DMS153 treated with DMSO at 0.1 percent for 48 hours (cell line): ENCODE measurements at regions not wholly inside any gene's neighbourhood (a gene's known extent, or its start where the extent isn't known, plus 50 kb on each side); places are given as distances from the start of the nearest gene placed in this dataset.

Experiments used
- DNase-seq: peaks from one replicate; lab custom pipeline; 2025; ENCODE audit not compliant: unreplicated experiment; lab: John Stamatoyannopoulos, UW

DNA sequence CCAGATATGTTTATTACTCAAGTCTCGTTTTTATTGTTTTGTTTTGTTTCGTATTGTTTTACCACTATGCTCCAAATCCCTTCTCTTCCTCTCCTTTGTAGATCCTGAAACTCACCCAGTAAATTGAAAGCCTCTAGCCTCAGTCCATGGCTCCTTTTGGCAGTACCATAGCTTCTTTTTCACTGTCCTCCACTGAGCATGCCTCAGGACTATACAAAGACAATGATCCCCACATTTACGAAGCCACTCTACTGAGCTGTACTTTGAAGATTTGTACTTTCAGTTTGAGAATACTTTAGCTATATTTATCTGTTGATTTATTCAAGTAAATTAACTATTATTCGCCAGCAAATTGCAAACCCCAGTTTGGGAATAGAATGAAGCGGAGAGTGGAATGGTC is 159.1 kb upstream of the SLITRK3 start:
- no peak for DNase-seq

DNA sequence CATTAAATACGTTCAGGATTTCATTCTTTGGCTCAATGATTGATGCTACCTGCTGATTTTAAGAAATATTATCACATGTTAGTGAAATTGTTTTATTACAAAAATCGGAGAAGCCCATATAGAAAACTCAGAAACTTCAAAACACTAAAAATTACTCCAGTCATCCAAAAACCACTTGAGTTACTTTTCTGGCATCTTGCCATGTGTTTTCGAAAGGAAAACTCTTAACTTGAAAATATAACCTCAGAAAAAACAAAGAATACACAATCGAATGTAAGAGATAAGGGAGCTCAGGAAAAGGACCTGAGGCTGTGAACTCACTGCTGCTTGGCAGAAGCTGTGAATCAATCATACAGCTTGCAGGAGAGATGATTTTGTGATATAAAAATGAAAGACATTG is 151.3 kb upstream of the SLITRK3 start:
- no peak for DNase-seq

DNA sequence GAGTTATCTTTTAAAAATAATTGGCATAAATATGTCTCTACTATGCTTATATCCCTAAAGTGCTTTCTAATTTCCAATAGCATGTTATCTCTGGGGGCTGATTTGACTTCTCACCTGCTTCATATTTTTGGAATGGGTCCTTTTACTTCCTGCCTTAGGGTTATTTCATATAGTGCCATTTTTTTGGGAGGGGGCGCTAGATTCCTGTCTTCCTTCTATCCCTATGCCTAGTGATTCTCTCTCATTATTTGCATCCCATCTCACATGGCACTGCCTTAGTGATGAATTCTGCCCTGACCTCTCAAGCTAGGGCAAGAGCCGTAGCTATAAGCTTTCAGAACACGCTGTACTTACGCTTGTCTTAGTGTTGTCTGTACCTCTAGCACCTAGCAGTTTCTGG is 150.3 kb upstream of the SLITRK3 start:
- DNase-seq, result no peak

DNA sequence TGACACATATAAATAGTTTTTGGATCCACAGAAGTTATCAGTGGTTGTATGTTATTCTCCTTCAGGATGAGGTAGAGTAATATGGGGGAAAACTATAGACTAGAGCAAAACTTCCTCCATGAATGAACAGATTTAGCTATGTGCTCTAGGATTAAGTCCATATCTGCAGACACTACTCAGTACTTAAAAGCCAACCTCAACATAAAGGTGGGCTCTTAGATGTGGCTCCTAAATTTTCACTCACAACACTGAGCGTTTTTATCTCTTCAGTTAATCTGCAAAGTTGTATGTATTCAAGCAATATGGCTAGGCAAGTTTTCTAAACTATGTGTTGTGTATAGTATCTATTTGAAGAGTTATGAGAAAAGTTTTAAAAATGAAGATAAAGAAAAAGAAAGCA is 147.0 kb upstream of the SLITRK3 start:
- no peak for DNase-seq

DNA sequence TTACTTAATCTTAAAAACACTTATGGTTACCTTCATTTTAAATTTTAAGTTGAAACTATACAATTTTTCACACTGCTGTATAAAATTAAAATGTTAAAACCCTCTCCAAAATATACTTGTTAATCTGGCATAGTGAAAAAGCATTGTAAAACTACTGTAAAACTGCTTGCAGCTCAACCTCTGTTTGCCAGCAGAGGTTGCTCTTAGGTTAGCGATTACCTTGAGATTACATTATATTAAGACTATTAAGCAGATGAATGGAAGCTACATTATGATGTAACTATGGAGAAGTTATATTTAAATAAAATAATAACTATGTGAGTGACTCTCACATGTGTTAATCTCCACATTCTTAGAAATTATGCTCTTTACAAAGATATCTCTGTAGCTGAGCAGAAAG is 143.6 kb upstream of the SLITRK3 start:
- DNase-seq, result peak; percentile 16

DNA sequence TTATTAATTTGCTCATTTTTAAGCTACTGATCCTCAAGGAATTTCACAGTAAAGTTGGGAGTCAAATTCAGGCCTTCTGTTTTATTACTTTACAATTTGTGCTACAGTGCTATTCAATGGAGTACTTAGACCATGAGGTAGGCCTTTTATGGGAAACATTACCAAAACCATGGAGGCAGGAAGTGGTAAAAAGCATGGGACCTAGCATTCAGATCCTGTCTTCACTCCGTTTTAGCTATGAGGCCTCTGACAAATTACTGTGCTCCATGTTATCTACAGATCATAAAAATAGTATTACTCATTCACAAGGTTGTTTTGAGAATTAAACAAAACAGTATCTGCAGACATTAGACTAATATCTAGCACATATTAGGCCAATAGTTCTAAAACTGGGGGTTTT is 140.6 kb upstream of the SLITRK3 start:
- no peak for DNase-seq
